IMR-90 (cell line): ENCODE measurements at regions not wholly inside any gene's neighbourhood (a gene's known extent, or its start where the extent isn't known, plus 50 kb on each side); places are given as distances from the start of the nearest gene placed in this dataset.
A peak's percentile ranks its signal among the peaks of the same experiment; 100 is the strongest.

Source experiments
- ATAC-seq: fragments of 200-7000 bp; cut with Tn5 transposase; 2 replicates; pipeline ENCODE4 v1.9.1; 2020; ENCODE audit warnings: low read depth, mild to moderate bottlenecking, moderate library complexity
- BruUV-seq: library from RNA; stranded (reverse); fragments of 400-500 nt; replicated peaks from 2 replicates; lab custom pipeline; 2021; lab: Mats Ljungman, UMichigan
- CTCF ChIA-PET: fragments of 300-600 bp; formaldehyde crosslinking; extraction: SDS; loops from one replicate; lab custom pipeline; 2021; ENCODE audit warnings: antibody characterized with exemption; lab: Yijun Ruan, JAX
- POLR2A ChIA-PET: fragments of 300-600 bp; sonication (Branson Sonifier 250); formaldehyde crosslinking; loops from one replicate; lab custom pipeline; 2022; ENCODE audit warnings: antibody characterized with exemption; ENCODE audit not compliant: unreplicated experiment; lab: Charles Lee
- DNase-seq: peaks from one replicate; pipeline ENCODE4 v3.0.0; 2013
- H2AFZ ChIP-seq: replicated peaks from 2 replicates; pipeline ENCODE3; 2013; ENCODE audit warnings: low read length, mild to moderate bottlenecking; ENCODE audit not compliant: poor library complexity
- H2AK5ac ChIP-seq: 2 replicates; pipeline ENCODE4 v1.6.1; 2013; ENCODE audit warnings: low read depth, low read length, inconsistent platforms
- H2AK9ac ChIP-seq: replicated peaks from 2 replicates; pipeline ENCODE3; 2013; ENCODE audit warnings: mild to moderate bottlenecking, low read depth, low read length, moderate library complexity; ENCODE audit not compliant: poor library complexity
- H2BK120ac ChIP-seq: 2 replicates; pipeline ENCODE4 v1.6.1; 2013; ENCODE audit warnings: low read depth, low read length, inconsistent platforms
- H2BK15ac ChIP-seq: 3 replicates; pipeline ENCODE4 v1.6.1; 2013; ENCODE audit warnings: low read depth, low read length, inconsistent platforms
- H2BK20ac ChIP-seq: 2 replicates; pipeline ENCODE4 v1.6.1; 2013; ENCODE audit warnings: low read depth, mild to moderate bottlenecking, inconsistent platforms, low read length, moderate library complexity
- H2BK5ac ChIP-seq: 2 replicates; pipeline ENCODE4 v1.6.1; 2013; ENCODE audit warnings: mild to moderate bottlenecking, low read depth, low read length, inconsistent platforms; ENCODE audit not compliant: poor library complexity, severe bottlenecking
- H3K14ac ChIP-seq: replicated peaks from 2 replicates; pipeline ENCODE4 v1.6.1; 2013; ENCODE audit warnings: low read depth, low read length, inconsistent platforms
- H3K18ac ChIP-seq: 2 replicates; pipeline ENCODE4 v1.6.1; 2013; ENCODE audit warnings: low read depth, low read length, control low read depth
- H3K23ac ChIP-seq: 2 replicates; pipeline ENCODE4 v1.6.1; 2013; ENCODE audit warnings: low read depth, low read length, inconsistent platforms
- H3K27ac ChIP-seq: 2 replicates; pipeline ENCODE4 v1.5.1; 2013; ENCODE audit warnings: mild to moderate bottlenecking, control low read depth, low read length; ENCODE audit not compliant: insufficient read depth
- H3K27me3 ChIP-seq: 2 replicates; pipeline ENCODE4 v1.6.1; 2013; ENCODE audit warnings: low read length; ENCODE audit not compliant: control insufficient read depth, insufficient read depth
- H3K36me3 ChIP-seq: 2 replicates; pipeline ENCODE4 v1.6.1; 2013; ENCODE audit warnings: low read length, mixed read lengths; ENCODE audit not compliant: control insufficient read depth, insufficient read depth
- H3K4ac ChIP-seq: 2 replicates; pipeline ENCODE4 v1.6.1; 2013; ENCODE audit warnings: low read depth, low read length, inconsistent platforms
- H3K4me1 ChIP-seq: 2 replicates; pipeline ENCODE4 v1.6.1; 2013; ENCODE audit warnings: low read length, mixed read lengths; ENCODE audit not compliant: control insufficient read depth, insufficient read depth
- H3K4me2 ChIP-seq: 2 replicates; pipeline ENCODE4 v1.6.1; 2013; ENCODE audit warnings: low read depth, mild to moderate bottlenecking, control low read depth, low read length, moderate library complexity
- H3K4me3 ChIP-seq: 2 replicates; pipeline ENCODE4 v1.5.1; 2013; ENCODE audit warnings: low read depth, mild to moderate bottlenecking, control low read depth, low read length, moderate library complexity; ENCODE audit not compliant: insufficient read depth
- H3K56ac ChIP-seq: 2 replicates; pipeline ENCODE4 v1.6.1; 2013; ENCODE audit warnings: low read length, inconsistent platforms; ENCODE audit not compliant: insufficient read depth; ENCODE audit errors: extremely low read depth
- H3K79me1 ChIP-seq, 2 experiments: 2 replicates each; pipeline ENCODE4 v1.6.1; 2013; ENCODE audit warnings: low read length in 2 of 2, inconsistent platforms in 1 of 2, low read depth in 1 of 2
- H3K9ac ChIP-seq: 2 replicates; pipeline ENCODE4 v1.6.1; 2013; ENCODE audit warnings: low read depth, low read length, control low read depth
- H3K9me1 ChIP-seq: 2 replicates; pipeline ENCODE4 v1.6.1; 2013; ENCODE audit warnings: low read length, inconsistent platforms; ENCODE audit not compliant: insufficient read depth
- H3K9me3 ChIP-seq: 2 replicates; pipeline ENCODE4 v1.6.1; 2013; ENCODE audit warnings: low read length; ENCODE audit not compliant: control insufficient read depth, insufficient read depth
- H4K20me1 ChIP-seq: 2 replicates; pipeline ENCODE4 v1.6.1; 2013; ENCODE audit warnings: low read length, inconsistent platforms; ENCODE audit not compliant: insufficient read depth
- H4K5ac ChIP-seq: 2 replicates; pipeline ENCODE4 v1.6.1; 2013; ENCODE audit warnings: mild to moderate bottlenecking, low read depth, low read length, control low read depth
- H4K8ac ChIP-seq, 2 experiments: 2 replicates each; pipeline ENCODE4 v1.6.1; 2013; ENCODE audit warnings: low read depth in 2 of 2, low read length in 2 of 2, control low read depth in 1 of 2, inconsistent platforms in 1 of 2
- H4K91ac ChIP-seq: 2 replicates; pipeline ENCODE4 v1.6.1; 2013; ENCODE audit warnings: low read depth, low read length, inconsistent platforms; ENCODE audit not compliant: insufficient read depth
- CEBPB ChIP-seq: IDR thresholded peaks from 2 replicates; pipeline ENCODE4 v1.6.1; 2012; ENCODE audit warnings: low read depth, low read length, improper control_type of control experiment
- CHD1 ChIP-seq: IDR thresholded peaks from 2 replicates; pipeline ENCODE4 v1.6.1; 2012; ENCODE audit warnings: low read depth, low read length, improper control_type of control experiment
- FOS ChIP-seq: fragments of 150-350 bp; IDR thresholded peaks from 2 replicates; pipeline ENCODE4 v1.6.1; 2016; ENCODE audit warnings: low read depth, low read length
- MAFK ChIP-seq: IDR thresholded peaks from 2 replicates; pipeline ENCODE4 v1.6.1; 2012; ENCODE audit warnings: low read depth, low read length, improper control_type of control experiment
- MAZ ChIP-seq: IDR thresholded peaks from 2 replicates; pipeline ENCODE4 v1.6.1; 2012; ENCODE audit warnings: low read depth, mild to moderate bottlenecking, low read length, improper control_type of control experiment, moderate library complexity, borderline replicate concordance
- MXI1 ChIP-seq: IDR thresholded peaks from 2 replicates; pipeline ENCODE4 v1.6.1; 2012; ENCODE audit warnings: low read depth, mild to moderate bottlenecking, low read length, moderate library complexity, borderline replicate concordance
- NFE2L2 ChIP-seq: fragments of 150-350 bp; IDR thresholded peaks from 2 replicates; pipeline ENCODE4 v1.6.1; 2016; ENCODE audit warnings: low read depth, mild to moderate bottlenecking, low read length
- POLR2A ChIP-seq: IDR thresholded peaks from 2 replicates; pipeline ENCODE4 v1.6.1; 2012; ENCODE audit warnings: mild to moderate bottlenecking, low read depth, low read length
- RAD21 ChIP-seq: IDR thresholded peaks from 2 replicates; pipeline ENCODE4 v1.6.1; 2012; ENCODE audit warnings: low read length, improper control_type of control experiment
- RCOR1 ChIP-seq: IDR thresholded peaks from 2 replicates; pipeline ENCODE4 v1.6.1; 2012; ENCODE audit warnings: mild to moderate bottlenecking, low read length, improper control_type of control experiment; ENCODE audit not compliant: insufficient replicate concordance
- SMC3 ChIP-seq: fragments of 150-350 bp; IDR thresholded peaks from 2 replicates; pipeline ENCODE4 v1.6.1; 2016; ENCODE audit warnings: low read depth, mild to moderate bottlenecking, antibody characterized with exemption, low read length, moderate library complexity
- WGBS, 2 experiments: methylation state at CpG; one replicate each; pipeline versions ENCODE4 v1.1.5 to v1.1.7; 2013; ENCODE audit warnings: missing lambda C conversion rate in 2 of 2; ENCODE audit not compliant: insufficient read length in 1 of 2; ENCODE audit errors: extremely low coverage in 2 of 2; 5-methylcytosine and 5-hydroxymethylcytosine counted together
- dilution Hi-C: fragments of 300-500 bp; cut with HindIII; formaldehyde crosslinking; loops from one replicate; pipeline ENCODE4 v1.14.3; 2018; ENCODE audit warnings: low sequenced_read_pairs; ENCODE audit not compliant: unreplicated experiment
- in situ Hi-C: fragments of 300-500 bp; cut with MboI; formaldehyde crosslinking; loops from 3 replicates; pipeline ENCODE4 v1.14.3; 2019; ENCODE audit warnings: low sequenced_read_pairs, inconsistent platforms, mixed read lengths
- intact Hi-C: fragments of 100-400 bp; cut with micrococcal nuclease; formaldehyde crosslinking; loops from 2 replicates; pipeline ENCODE4 v1.10.0; 2022
- TF ChIP-seq, protein P1 (sequence below): conservative IDR thresholded peaks from 2 replicates; pipeline ENCODE4 v1.5.1; 2012; ENCODE audit warnings: mild to moderate bottlenecking, low read depth, low read length, improper control_type of control experiment
- TF ChIP-seq, protein P2 (sequence below): fragments of 150-350 bp; IDR thresholded peaks from 2 replicates; pipeline ENCODE4 v1.6.1; 2016; ENCODE audit warnings: low read depth, mild to moderate bottlenecking, low read length, moderate library complexity, borderline replicate concordance
- TF ChIP-seq, protein P3 (sequence below): fragments of 150-350 bp; IDR thresholded peaks from 2 replicates; pipeline ENCODE4 v1.6.1; 2017; ENCODE audit warnings: mild to moderate bottlenecking, antibody characterized with exemption, low read length, low read depth

DNA sequence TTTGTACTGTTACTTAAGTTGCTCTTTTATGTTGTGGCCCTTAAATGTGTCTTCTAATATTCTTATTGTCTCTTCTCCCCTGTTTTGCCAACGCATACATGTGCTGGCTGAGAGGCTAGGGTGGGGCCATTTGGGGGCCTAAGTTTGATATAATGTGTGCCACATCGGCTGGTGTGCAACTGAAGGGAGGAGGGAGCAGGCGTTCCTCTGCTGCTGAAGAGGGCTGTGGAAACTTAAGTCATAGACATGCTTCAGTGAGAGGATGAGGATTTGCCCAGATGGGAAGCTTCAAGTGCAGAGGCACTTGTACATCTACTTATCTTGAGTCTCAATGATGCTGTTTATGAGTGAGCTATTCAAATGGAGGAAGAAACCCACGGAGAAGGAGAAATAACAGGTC is 630.6 kb downstream of the LMO4 start:
- Histone ChIP-seq H2BK20ac (peak overlapping the region; percentile 71), H3K14ac (no peak overlapping the region), H4K20me1 (no peaks in the 10 kb centered on the region), H3K9me3 (no peaks in the 10 kb centered on the region), H3K18ac (no peak overlapping the region), H4K91ac (peak overlapping the region; percentile 11; the same call in 1 of the 2 replicates), H3K36me3 (no peaks in the 10 kb centered on the region), H3K9me1 (no peaks in the 10 kb centered on the region), H2BK15ac (no peak overlapping the region), H3K4me2 (no peak overlapping the region), H3K23ac (no peak overlapping the region), H2BK120ac (peak overlapping the region; percentile 34), H3K79me1 (no peaks in the 10 kb centered on the region), H4K8ac (peak overlapping the region in 1 of 2 experiments; percentile 40; a peak in 1 of 4 replicates), H2AFZ (no peak overlapping the region), H3K4me1 (peaks cover 5% of the 10 kb centered on the region; the same call in 1 of the 2 replicates), H4K5ac (no peak overlapping the region), H3K27me3 (no peaks in the 10 kb centered on the region), H3K56ac (no peak overlapping the region), H2AK5ac (peak overlapping the region; percentile 11; the same call in 1 of the 2 replicates), H3K9ac (no peak overlapping the region), H3K27ac (no peak overlapping the region), H2BK5ac (no peak overlapping the region), H3K4me3 (no peak overlapping the region), H2AK9ac (no peak overlapping the region), H3K4ac (no peak overlapping the region)
- BruUV-seq = no TSS peak
- dilution Hi-C loops (no loop called here), in situ Hi-C loops (no loop called here), intact Hi-C loops (loop anchor here (10.0 kb wide), 2 partner anchors 444 to 484 kb away; no protein-coding TSS in a partner anchor)
- WGBS, 2 experiments = 60% methylated on average over 1 of the region's 4 CpGs; no CpG with 5 or more reads in 1 of the 2 experiments
- no peak for ATAC-seq
- TF ChIP-seq RAD21 = no peak
- TF ChIP-seq NFE2L2 = no peak
- no peak for TF ChIP-seq MAZ
- no peak for TF ChIP-seq POLR2A
- TF ChIP-seq RCOR1 = no peak
- no peak for TF ChIP-seq CHD1
- TF ChIP-seq, protein P1, sequence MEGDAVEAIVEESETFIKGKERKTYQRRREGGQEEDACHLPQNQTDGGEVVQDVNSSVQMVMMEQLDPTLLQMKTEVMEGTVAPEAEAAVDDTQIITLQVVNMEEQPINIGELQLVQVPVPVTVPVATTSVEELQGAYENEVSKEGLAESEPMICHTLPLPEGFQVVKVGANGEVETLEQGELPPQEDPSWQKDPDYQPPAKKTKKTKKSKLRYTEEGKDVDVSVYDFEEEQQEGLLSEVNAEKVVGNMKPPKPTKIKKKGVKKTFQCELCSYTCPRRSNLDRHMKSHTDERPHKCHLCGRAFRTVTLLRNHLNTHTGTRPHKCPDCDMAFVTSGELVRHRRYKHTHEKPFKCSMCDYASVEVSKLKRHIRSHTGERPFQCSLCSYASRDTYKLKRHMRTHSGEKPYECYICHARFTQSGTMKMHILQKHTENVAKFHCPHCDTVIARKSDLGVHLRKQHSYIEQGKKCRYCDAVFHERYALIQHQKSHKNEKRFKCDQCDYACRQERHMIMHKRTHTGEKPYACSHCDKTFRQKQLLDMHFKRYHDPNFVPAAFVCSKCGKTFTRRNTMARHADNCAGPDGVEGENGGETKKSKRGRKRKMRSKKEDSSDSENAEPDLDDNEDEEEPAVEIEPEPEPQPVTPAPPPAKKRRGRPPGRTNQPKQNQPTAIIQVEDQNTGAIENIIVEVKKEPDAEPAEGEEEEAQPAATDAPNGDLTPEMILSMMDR = no peak
- TF ChIP-seq, protein P2, sequence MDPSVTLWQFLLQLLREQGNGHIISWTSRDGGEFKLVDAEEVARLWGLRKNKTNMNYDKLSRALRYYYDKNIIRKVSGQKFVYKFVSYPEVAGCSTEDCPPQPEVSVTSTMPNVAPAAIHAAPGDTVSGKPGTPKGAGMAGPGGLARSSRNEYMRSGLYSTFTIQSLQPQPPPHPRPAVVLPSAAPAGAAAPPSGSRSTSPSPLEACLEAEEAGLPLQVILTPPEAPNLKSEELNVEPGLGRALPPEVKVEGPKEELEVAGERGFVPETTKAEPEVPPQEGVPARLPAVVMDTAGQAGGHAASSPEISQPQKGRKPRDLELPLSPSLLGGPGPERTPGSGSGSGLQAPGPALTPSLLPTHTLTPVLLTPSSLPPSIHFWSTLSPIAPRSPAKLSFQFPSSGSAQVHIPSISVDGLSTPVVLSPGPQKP = no peak
- TF ChIP-seq CEBPB = no peak
- TF ChIP-seq MAFK = no peak
- TF ChIP-seq MXI1 = no peak
- no peak for TF ChIP-seq SMC3
- no peak for TF ChIP-seq FOS
- TF ChIP-seq, protein P3, sequence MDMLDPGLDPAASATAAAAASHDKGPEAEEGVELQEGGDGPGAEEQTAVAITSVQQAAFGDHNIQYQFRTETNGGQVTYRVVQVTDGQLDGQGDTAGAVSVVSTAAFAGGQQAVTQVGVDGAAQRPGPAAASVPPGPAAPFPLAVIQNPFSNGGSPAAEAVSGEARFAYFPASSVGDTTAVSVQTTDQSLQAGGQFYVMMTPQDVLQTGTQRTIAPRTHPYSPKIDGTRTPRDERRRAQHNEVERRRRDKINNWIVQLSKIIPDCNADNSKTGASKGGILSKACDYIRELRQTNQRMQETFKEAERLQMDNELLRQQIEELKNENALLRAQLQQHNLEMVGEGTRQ = no peak
- CTCF ChIA-PET = no interaction called here
- POLR2A ChIA-PET = no interaction called here
- no peak for DNase-seq
